ENCODE measurements at regions not wholly inside any gene's neighbourhood (a gene's known extent, or its start where the extent isn't known, plus 50 kb on each side); places are given as distances from the start of the nearest gene placed in this dataset.

DNA sequence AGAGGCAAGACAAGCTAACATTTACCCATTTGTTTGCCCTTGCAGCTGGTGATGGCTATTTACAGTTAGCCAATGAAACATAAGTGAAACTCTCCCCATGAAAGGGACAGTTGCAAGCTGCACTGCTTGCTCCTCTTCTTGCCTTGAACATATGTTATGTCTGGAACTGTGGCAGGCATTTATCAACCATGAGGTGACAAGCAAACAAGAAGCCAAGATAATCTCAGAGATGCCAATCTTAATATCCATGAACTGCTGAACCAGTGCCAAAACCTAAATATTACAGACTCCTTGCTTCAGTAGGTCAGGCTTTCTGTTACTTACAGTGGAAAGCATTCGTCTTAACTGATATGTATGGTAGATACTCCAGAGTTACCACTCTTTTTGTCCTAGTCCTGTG, 133.4 kb downstream of the ACTBL2 start:
- peaks cover 12% of the 10 kb centered on the region for H3K4me1 Mint-ChIP-seq
- no peak for DNase-seq
- H3K36me3 Mint-ChIP-seq (ENCODE audit: low read depth) = no peaks in the 10 kb centered on the region
- no peaks in the 10 kb centered on the region for H3K27me3 Mint-ChIP-seq (ENCODE audit: insufficient read depth)
- 100% methylated on average over 1 of the region's 1 CpG for WGBS, 2 experiments (ENCODE audit: insufficient coverage in 1 of 2, insufficient read length in 1 of 2)
- Histone ChIP-seq H3K4me3 (ENCODE audit: low read length) (no peak overlapping the region), H3K27ac (ENCODE audit: low read depth, low read length) (no peak overlapping the region), H3K27me3 (ENCODE audit: control insufficient read depth, insufficient read depth, low read length, poor library complexity, severe bottlenecking) (no peaks in the 10 kb centered on the region), H3K4me1 (ENCODE audit: control insufficient read depth, insufficient read depth, low read length) (no peaks in the 10 kb centered on the region), H3K9ac (ENCODE audit: extremely low read depth, low read length, poor library complexity, severe bottlenecking) (no peak overlapping the region), H3K9me3 (ENCODE audit: control insufficient read depth, low read length) (peaks cover 18% of the 10 kb centered on the region), H3K36me3 (ENCODE audit: control insufficient read depth, insufficient read depth, low read length) (no peaks in the 10 kb centered on the region)
- no peak overlapping the region for H3K4me3 Mint-ChIP-seq
- H3K27ac Mint-ChIP-seq = no peak overlapping the region
- peaks cover 6% of the 10 kb centered on the region for H3K9me3 Mint-ChIP-seq
- TF ChIP-seq, protein P1, sequence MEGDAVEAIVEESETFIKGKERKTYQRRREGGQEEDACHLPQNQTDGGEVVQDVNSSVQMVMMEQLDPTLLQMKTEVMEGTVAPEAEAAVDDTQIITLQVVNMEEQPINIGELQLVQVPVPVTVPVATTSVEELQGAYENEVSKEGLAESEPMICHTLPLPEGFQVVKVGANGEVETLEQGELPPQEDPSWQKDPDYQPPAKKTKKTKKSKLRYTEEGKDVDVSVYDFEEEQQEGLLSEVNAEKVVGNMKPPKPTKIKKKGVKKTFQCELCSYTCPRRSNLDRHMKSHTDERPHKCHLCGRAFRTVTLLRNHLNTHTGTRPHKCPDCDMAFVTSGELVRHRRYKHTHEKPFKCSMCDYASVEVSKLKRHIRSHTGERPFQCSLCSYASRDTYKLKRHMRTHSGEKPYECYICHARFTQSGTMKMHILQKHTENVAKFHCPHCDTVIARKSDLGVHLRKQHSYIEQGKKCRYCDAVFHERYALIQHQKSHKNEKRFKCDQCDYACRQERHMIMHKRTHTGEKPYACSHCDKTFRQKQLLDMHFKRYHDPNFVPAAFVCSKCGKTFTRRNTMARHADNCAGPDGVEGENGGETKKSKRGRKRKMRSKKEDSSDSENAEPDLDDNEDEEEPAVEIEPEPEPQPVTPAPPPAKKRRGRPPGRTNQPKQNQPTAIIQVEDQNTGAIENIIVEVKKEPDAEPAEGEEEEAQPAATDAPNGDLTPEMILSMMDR (conservative IDR thresholded peaks at IDR 0.05) = no peak

DNA sequence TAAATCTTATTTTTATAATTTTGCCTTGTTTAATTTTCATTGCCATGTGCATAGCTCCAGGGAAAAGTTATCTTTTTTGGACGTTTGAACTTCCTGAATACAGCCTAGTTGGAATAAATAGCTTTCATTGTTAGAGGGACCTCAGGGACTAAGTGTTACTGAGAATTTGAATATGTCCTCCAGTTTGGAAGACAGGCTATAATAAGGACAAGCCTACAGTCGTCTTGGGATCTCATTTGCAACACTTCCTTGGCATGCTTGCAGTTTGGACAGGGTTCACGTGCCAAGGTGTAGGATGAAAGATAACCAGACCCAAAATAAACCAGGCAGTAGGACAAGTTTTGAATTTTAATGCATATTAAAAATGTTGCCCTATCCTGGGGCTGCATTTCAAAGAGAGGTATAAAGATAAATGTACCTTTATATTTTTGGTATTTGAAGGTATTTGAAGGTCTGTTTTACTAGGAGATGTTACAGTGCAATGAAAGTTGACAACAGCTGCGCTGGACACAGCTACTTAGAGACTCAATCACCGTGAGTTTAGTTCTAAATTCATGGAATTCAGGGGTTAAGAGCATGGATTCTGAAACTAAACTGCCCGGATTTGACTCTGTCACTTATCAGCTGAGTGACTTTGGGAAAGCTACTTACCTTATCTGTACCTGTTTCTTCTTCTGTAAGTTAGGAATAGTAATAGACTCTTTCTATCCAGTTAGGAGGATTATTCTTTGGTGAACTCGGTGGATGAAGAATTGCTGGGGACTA, 134.1 kb downstream of the ACTBL2 start:
- no peak overlapping the region for H3K4me3 Mint-ChIP-seq
- Histone ChIP-seq H3K36me3 (ENCODE audit: control insufficient read depth, insufficient read depth, low read length) (no peaks in the 10 kb centered on the region), H3K4me3 (ENCODE audit: low read length) (no peak overlapping the region), H3K27ac (ENCODE audit: low read depth, low read length) (no peak overlapping the region), H3K9me3 (ENCODE audit: control insufficient read depth, low read length) (peaks cover 18% of the 10 kb centered on the region), H3K4me1 (ENCODE audit: control insufficient read depth, insufficient read depth, low read length) (no peaks in the 10 kb centered on the region), H3K9ac (ENCODE audit: extremely low read depth, low read length, poor library complexity, severe bottlenecking) (no peak overlapping the region), H3K27me3 (ENCODE audit: control insufficient read depth, insufficient read depth, low read length, poor library complexity, severe bottlenecking) (no peaks in the 10 kb centered on the region)
- TF ChIP-seq, protein P1 (conservative IDR thresholded peaks at IDR 0.05) = no peak
- no peak overlapping the region for H3K27ac Mint-ChIP-seq
- WGBS, 2 experiments (ENCODE audit: insufficient coverage in 1 of 2, insufficient read length in 1 of 2) = 81 to 88% methylated on average over 6 to 7 of the region's 7 CpGs
- no peak for DNase-seq
- peaks cover 6% of the 10 kb centered on the region for H3K9me3 Mint-ChIP-seq
- no peaks in the 10 kb centered on the region for H3K27me3 Mint-ChIP-seq (ENCODE audit: insufficient read depth)
- H3K36me3 Mint-ChIP-seq (ENCODE audit: low read depth) = no peaks in the 10 kb centered on the region
- peaks cover 12% of the 10 kb centered on the region for H3K4me1 Mint-ChIP-seq

DNA sequence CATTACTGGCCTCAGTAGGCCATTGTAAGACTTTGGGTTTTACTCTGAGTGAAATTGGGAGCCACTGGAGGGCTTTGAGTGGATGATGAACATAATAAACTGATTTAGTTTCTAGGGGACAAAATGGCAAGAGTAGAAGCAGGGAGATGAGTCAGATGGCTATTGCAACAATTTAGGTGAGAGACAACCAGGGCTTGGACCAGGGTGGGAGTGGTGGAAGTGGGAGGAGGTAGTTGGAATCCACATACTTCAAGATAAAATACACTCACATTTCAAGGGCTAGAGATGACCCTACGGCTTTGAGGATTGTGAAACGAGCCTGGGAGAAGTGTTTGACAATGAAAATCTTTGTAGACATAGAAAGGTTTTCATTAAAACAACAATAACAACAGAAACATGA, 136.3 kb downstream of the ACTBL2 start:
- H3K4me1 ChIP-seq (ENCODE audit: control insufficient read depth, insufficient read depth, low read length) = no peaks in the 10 kb centered on the region
- no peak overlapping the region for H3K9ac ChIP-seq (ENCODE audit: extremely low read depth, low read length, poor library complexity, severe bottlenecking)
- H3K4me3 ChIP-seq (ENCODE audit: low read length) = peak overlapping the region; percentile 31
- Mint-ChIP-seq H3K27ac (no peak overlapping the region), H3K4me1 (peaks cover 12% of the 10 kb centered on the region), H3K9me3 (peaks cover 6% of the 10 kb centered on the region), H3K4me3 (no peak overlapping the region), H3K36me3 (ENCODE audit: low read depth) (no peaks in the 10 kb centered on the region), H3K27me3 (ENCODE audit: insufficient read depth) (no peaks in the 10 kb centered on the region)
- no peak for DNase-seq
- H3K27ac ChIP-seq (ENCODE audit: low read depth, low read length) = no peak overlapping the region
- H3K27me3 ChIP-seq (ENCODE audit: control insufficient read depth, insufficient read depth, low read length, poor library complexity, severe bottlenecking) = no peaks in the 10 kb centered on the region
- no peaks in the 10 kb centered on the region for H3K36me3 ChIP-seq (ENCODE audit: control insufficient read depth, insufficient read depth, low read length)
- peaks cover 30% of the 10 kb centered on the region for H3K9me3 ChIP-seq (ENCODE audit: control insufficient read depth, low read length)
- WGBS, 2 experiments (ENCODE audit: insufficient coverage in 1 of 2, insufficient read length in 1 of 2) = no CpG with 5 or more reads among the region's 2 CpGs
- TF ChIP-seq, protein P1 (conservative IDR thresholded peaks at IDR 0.05) = no peak
